Suprapubic skin (tissue), 4 donors: ENCODE measurements at regions not wholly inside any gene's neighbourhood (a gene's known extent, or its start where the extent isn't known, plus 50 kb on each side); places are given as distances from the start of the nearest gene placed in this dataset.

Source experiments
- DNase-seq, 2 donors: peaks; one replicate each; pipeline ENCODE4 v3.0.0-alpha.2; 2019; ENCODE audit warnings: low spot score in 2 of 2
- H3K27ac ChIP-seq: fragments of 200-600 bp; sonication (generic); one replicate; pipeline ENCODE4 v1.5.1; 2019
- H3K27me3 ChIP-seq: fragments of 200-600 bp; sonication (generic); one replicate; pipeline ENCODE4 v1.5.1; 2019
- H3K36me3 ChIP-seq: fragments of 200-600 bp; sonication (generic); one replicate; pipeline ENCODE4 v1.5.1; 2019
- H3K4me1 ChIP-seq: fragments of 200-600 bp; sonication (generic); one replicate; pipeline ENCODE4 v1.5.1; 2019
- H3K4me3 ChIP-seq: fragments of 200-600 bp; sonication (generic); one replicate; pipeline ENCODE4 v1.5.1; 2019; ENCODE audit warnings: mild to moderate bottlenecking
- H3K9me3 ChIP-seq: fragments of 200-600 bp; sonication (generic); one replicate; pipeline ENCODE4 v1.5.1; 2019
- EP300 ChIP-seq: sonication (generic); formaldehyde crosslinking; IDR thresholded peaks from one replicate; pipeline ENCODE4 v1.6.1; 2017; ENCODE audit warnings: antibody characterized with exemption
- POLR2A ChIP-seq, 2 donors: fragments of 450-650 bp; IDR thresholded peaks; one replicate each; pipeline ENCODE4 v1.6.1; 2017; ENCODE audit warnings: antibody characterized with exemption in 2 of 2, mild to moderate bottlenecking in 2 of 2, moderate library complexity in 2 of 2
- POLR2AphosphoS5 ChIP-seq, 3 donors: sonication (generic); formaldehyde crosslinking; IDR thresholded peaks; one replicate each; pipeline ENCODE4 v1.6.1; 2017; ENCODE audit warnings: antibody characterized with exemption in 3 of 3
- WGBS: methylation state at CpG from one replicate; pipeline ENCODE4 v1.1.5; 2018; 5-methylcytosine and 5-hydroxymethylcytosine counted together
- TF ChIP-seq, protein P1 (sequence below), 2 donors: fragments of 200-600 bp in 1 of 2; fragments of 450-650 bp in 1 of 2; sonication (generic) in 1 of 2; IDR thresholded peaks; one replicate each; pipeline ENCODE4 v1.5.1; 2016 to 2019; ENCODE audit warnings: antibody characterized with exemption in 2 of 2, mild to moderate bottlenecking in 1 of 2, moderate library complexity in 1 of 2

DNA sequence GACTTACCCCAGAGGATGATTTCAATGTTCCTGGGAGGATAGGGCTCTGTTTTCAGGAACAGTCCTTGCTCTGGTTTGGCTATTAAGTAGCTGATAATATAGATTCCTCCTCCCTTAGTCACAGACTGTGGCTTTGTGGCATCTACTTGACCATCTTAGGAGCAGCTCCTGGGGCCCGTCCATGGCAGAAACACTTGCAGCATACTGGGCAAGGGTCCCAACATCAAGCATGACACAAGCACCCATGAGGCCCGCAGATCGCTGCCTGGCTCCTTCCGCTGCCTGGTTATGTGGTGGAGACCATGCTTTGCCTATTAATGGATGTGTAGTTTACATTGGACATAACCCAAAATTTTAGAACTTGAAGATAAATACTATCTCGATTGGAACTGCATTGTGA, 170.1 kb downstream of the ICE1 start:
- TF ChIP-seq, protein P1, sequence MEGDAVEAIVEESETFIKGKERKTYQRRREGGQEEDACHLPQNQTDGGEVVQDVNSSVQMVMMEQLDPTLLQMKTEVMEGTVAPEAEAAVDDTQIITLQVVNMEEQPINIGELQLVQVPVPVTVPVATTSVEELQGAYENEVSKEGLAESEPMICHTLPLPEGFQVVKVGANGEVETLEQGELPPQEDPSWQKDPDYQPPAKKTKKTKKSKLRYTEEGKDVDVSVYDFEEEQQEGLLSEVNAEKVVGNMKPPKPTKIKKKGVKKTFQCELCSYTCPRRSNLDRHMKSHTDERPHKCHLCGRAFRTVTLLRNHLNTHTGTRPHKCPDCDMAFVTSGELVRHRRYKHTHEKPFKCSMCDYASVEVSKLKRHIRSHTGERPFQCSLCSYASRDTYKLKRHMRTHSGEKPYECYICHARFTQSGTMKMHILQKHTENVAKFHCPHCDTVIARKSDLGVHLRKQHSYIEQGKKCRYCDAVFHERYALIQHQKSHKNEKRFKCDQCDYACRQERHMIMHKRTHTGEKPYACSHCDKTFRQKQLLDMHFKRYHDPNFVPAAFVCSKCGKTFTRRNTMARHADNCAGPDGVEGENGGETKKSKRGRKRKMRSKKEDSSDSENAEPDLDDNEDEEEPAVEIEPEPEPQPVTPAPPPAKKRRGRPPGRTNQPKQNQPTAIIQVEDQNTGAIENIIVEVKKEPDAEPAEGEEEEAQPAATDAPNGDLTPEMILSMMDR (IDR thresholded peaks at IDR 0.05), result no peak
- WGBS, result 88% methylated on average over 5 of the region's 5 CpGs
- DNase-seq, result no peak
- Histone ChIP-seq H3K27ac (no peak overlapping the region), H3K27me3 (no peaks in the 10 kb centered on the region), H3K9me3 (no peaks in the 10 kb centered on the region), H3K4me1 (no peaks in the 10 kb centered on the region), H3K36me3 (no peaks in the 10 kb centered on the region), H3K4me3 (no peak overlapping the region)

DNA sequence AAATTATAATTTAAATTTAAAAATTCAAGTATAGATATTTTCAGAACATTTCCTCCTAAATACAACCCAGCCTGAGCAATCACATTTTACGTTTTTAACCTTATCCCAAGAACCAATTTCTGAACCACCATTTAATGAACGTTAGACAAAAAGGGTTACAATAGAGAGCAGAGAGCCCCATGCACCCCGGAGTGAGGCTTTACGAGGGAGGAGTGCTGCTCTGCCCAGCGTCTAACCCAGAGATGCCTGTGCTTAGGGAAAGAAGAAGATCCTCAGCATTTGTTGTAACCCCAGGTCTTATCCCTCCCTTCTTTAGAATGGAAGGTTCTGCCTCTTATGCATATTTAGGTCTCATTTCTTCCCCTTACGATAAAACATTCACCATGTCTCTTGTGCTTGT, 169.1 kb downstream of the ICE1 start:
- H3K9me3 ChIP-seq, result no peaks in the 10 kb centered on the region
- H3K27me3 ChIP-seq, result no peaks in the 10 kb centered on the region
- H3K27ac ChIP-seq, result no peak overlapping the region
- no peaks in the 10 kb centered on the region for H3K36me3 ChIP-seq
- no peak for TF ChIP-seq POLR2A (IDR thresholded peaks at IDR 0.05)
- TF ChIP-seq, protein P1 (IDR thresholded peaks at IDR 0.05), result no peak
- TF ChIP-seq EP300, result no peak
- no peak for TF ChIP-seq POLR2AphosphoS5 (IDR thresholded peaks at IDR 0.05)
- WGBS, result 73% methylated on average over 6 of the region's 6 CpGs
- H3K4me3 ChIP-seq, result no peak overlapping the region
- H3K4me1 ChIP-seq, result no peaks in the 10 kb centered on the region
- no peak for DNase-seq

DNA sequence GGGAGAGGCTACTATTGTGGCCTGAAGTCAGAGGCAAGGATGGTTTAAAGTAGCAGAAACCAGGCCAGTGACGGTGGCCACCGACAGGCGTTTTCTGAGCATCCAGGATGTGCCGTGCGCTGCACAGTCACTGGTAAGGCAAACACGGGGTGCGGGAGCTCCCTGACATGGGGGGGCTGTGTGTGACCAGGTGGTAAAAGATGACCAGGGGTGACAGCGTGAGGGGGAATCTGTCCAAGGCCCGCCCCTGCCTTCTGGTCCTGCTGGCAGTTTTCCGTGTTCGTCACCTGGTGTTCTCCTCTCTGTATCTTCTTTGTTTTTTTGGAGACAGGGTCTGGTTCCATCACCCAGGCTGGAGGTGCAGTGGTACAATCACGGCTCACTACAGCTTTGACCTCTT, 167.4 kb downstream of the ICE1 start:
- 87% methylated on average over 12 of the region's 12 CpGs for WGBS
- H3K36me3 ChIP-seq, result no peaks in the 10 kb centered on the region
- no peaks in the 10 kb centered on the region for H3K27me3 ChIP-seq
- TF ChIP-seq POLR2AphosphoS5 (IDR thresholded peaks at IDR 0.05), result no peak
- no peak for DNase-seq
- no peak overlapping the region for H3K27ac ChIP-seq
- no peaks in the 10 kb centered on the region for H3K4me1 ChIP-seq
- H3K9me3 ChIP-seq, result no peaks in the 10 kb centered on the region
- no peak overlapping the region for H3K4me3 ChIP-seq

DNA sequence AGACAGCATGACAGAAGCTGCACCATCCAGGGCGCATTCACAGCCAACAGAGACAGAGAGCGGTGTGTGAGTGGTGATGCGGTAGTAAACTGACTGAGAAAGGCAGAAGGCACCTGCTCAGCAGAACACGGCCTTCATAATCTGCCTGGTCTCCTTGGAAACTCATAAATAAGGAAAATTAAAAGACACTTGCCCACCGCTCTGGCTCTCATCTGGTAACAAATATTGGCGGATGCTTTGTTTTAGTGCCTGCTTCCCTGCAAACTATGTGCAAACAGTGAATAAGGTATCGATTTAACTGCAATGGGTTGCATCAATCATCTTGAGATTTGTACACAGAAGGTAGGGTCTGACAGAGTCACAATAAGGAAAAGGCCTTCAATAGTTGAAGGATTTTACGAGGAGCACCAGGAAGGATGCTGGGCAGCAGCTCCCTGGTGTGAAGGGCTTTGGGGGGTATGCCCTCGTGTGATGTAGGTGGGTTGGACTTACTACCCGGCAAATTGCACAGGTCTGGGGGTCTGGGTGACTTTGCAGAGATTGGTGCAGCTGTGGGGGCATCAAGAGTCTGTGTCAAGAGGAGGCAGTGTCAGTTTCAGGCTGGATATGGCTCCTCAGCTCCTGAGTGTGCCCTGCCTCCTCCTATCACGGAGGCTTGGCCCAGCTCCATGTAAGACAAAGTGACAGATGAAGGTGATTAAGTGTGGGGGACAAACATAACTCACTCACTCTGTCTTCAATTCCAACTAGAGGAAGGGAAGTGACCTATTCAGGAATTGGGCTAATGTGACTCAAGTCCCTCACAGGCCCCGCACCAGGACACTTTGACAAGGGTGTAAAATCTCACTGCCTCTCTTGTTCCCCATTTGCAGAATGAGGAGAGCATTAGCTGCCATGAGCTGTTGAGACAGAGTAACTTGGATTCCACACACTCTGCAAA, 166.7 kb downstream of the ICE1 start:
- Histone ChIP-seq H3K36me3 (no peaks in the 10 kb centered on the region), H3K9me3 (no peaks in the 10 kb centered on the region), H3K4me3 (no peak overlapping the region), H3K27ac (no peak overlapping the region), H3K4me1 (no peaks in the 10 kb centered on the region), H3K27me3 (no peaks in the 10 kb centered on the region)
- TF ChIP-seq, protein P1 (IDR thresholded peaks at IDR 0.05), result no peak
- TF ChIP-seq POLR2AphosphoS5 (IDR thresholded peaks at IDR 0.05) (no peak), EP300 (no peak)
- WGBS, result 75% methylated on average over 11 of the region's 12 CpGs
- DNase-seq, result no peak

DNA sequence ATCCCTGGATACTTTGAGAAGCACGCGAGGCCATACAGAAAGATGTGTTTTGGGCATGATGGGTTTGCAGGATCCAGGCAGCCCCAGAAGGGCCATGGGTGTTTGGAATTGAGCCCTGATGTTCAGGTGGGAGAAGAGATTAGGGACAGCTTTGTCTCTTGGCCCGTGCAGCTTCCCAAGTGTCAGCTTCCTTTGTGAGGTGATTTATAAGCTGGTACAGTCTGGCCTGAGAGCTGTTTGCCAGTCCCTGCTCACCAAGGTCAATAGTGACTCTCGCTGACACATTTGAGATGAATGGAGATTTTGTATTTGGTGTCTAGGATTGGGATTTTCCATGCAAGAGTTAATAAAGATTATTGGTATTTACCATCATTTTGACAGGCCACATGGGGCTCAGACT, 165.9 kb downstream of the ICE1 start:
- Histone ChIP-seq H3K4me3 (no peak overlapping the region), H3K27me3 (no peaks in the 10 kb centered on the region), H3K9me3 (no peaks in the 10 kb centered on the region), H3K4me1 (no peaks in the 10 kb centered on the region), H3K36me3 (no peaks in the 10 kb centered on the region), H3K27ac (no peak overlapping the region)
- no peak for DNase-seq
- TF ChIP-seq, protein P1 (IDR thresholded peaks at IDR 0.05), result no peak
- TF ChIP-seq POLR2A (IDR thresholded peaks at IDR 0.05), result no peak
- WGBS, result 96% methylated on average over 4 of the region's 4 CpGs

DNA sequence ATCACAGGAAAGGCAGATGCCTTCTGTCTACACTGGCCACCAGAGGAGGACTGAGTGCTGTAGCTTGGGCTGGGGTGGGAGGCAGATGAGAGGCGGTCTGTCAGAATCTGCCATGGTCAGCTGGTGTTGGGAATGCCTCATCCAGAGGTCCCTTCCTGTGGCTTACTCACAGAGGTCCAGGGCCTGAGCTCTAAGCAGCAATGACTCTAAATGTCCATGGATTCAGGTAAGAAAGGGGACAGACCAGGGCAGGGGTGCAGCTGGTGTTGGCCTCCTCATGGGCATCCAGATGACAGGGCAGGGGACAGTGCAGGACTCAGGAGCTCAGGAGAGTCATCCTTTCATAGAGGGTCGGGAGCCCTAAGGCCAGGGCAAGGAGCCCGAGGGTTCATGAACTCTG, 165.0 kb downstream of the ICE1 start:
- 89% methylated on average over 3 of the region's 3 CpGs for WGBS
- TF ChIP-seq, protein P1 (IDR thresholded peaks at IDR 0.05), result no peak

More for the DNA sequence above, 165.0 kb downstream of the ICE1 start:
- Histone ChIP-seq H3K9me3 (no peaks in the 10 kb centered on the region), H3K4me3 (no peak overlapping the region), H3K4me1 (no peaks in the 10 kb centered on the region), H3K27me3 (no peaks in the 10 kb centered on the region), H3K36me3 (no peaks in the 10 kb centered on the region), H3K27ac (no peak overlapping the region)
- no peak for DNase-seq
